H7 (cell line): ENCODE measurements at regions not wholly inside any gene's neighbourhood (a gene's known extent, or its start where the extent isn't known, plus 50 kb on each side); places are given as distances from the start of the nearest gene placed in this dataset.

Experiments
- DNase-seq: peaks from one replicate; pipeline ENCODE4 v3.0.0; 2012
- H3K27me3 ChIP-seq: 2 replicates; pipeline ENCODE4 v1.6.0; 2011; ENCODE audit warnings: mild to moderate bottlenecking, low read length; ENCODE audit not compliant: control insufficient read depth, insufficient read depth
- H3K36me3 ChIP-seq: replicated peaks from 2 replicates; pipeline ENCODE4 v1.5.1; 2011; ENCODE audit warnings: low read length; ENCODE audit not compliant: control insufficient read depth, insufficient read depth
- H3K4me3 ChIP-seq: 2 replicates; pipeline ENCODE4 v1.5.1; 2011; ENCODE audit warnings: low read depth, mild to moderate bottlenecking, control low read depth, low read length, moderate library complexity; ENCODE audit not compliant: insufficient read depth

GRCh38 chr3:8197384-8197783 lies 304.2 kb upstream of the LMCD1 start:
- Histone ChIP-seq H3K27me3 (no peaks in the 10 kb centered on the region), H3K36me3 (no peaks in the 10 kb centered on the region), H3K4me3 (no peak overlapping the region)
- no peak for DNase-seq

- no peak for DNase-seq
- no peaks in the 10 kb centered on the region for H3K36me3 ChIP-seq
- no peak overlapping the region for H3K4me3 ChIP-seq
- no peaks in the 10 kb centered on the region for H3K27me3 ChIP-seq
Measured at GRCh38 chr3:8198605-8199004, 303.0 kb upstream of the LMCD1 start.

- no peaks in the 10 kb centered on the region for H3K36me3 ChIP-seq
- H3K27me3 ChIP-seq = no peaks in the 10 kb centered on the region
- no peak for DNase-seq
- H3K4me3 ChIP-seq = no peak overlapping the region
Measured at GRCh38 chr3:8200996-8201395, 300.6 kb upstream of the LMCD1 start.

GRCh38 chr3:8201886-8202285 lies 299.7 kb upstream of the LMCD1 start:
- no peaks in the 10 kb centered on the region for H3K36me3 ChIP-seq
- H3K27me3 ChIP-seq = no peaks in the 10 kb centered on the region
- DNase-seq = no peak
- H3K4me3 ChIP-seq = no peak overlapping the region

- Histone ChIP-seq H3K27me3 (no peaks in the 10 kb centered on the region), H3K36me3 (no peaks in the 10 kb centered on the region), H3K4me3 (no peak overlapping the region)
- DNase-seq = no peak
Measured at GRCh38 chr3:8204331-8204730, 297.3 kb upstream of the LMCD1 start.

GRCh38 chr3:8204853-8205650 lies 296.6 kb upstream of the LMCD1 start:
- no peaks in the 10 kb centered on the region for H3K36me3 ChIP-seq
- H3K27me3 ChIP-seq = no peaks in the 10 kb centered on the region
- H3K4me3 ChIP-seq = no peak overlapping the region
- no peak for DNase-seq

GRCh38 chr3:8205881-8206280 lies 295.7 kb upstream of the LMCD1 start:
- Histone ChIP-seq H3K27me3 (no peaks in the 10 kb centered on the region), H3K36me3 (no peaks in the 10 kb centered on the region), H3K4me3 (no peak overlapping the region)
- DNase-seq = no peak

GRCh38 chr3:8206971-8207617 lies 294.5 kb upstream of the LMCD1 start:
- H3K36me3 ChIP-seq = no peaks in the 10 kb centered on the region
- H3K4me3 ChIP-seq = no peak overlapping the region
- H3K27me3 ChIP-seq = no peaks in the 10 kb centered on the region
- no peak for DNase-seq

- Histone ChIP-seq H3K4me3 (no peak overlapping the region), H3K36me3 (no peaks in the 10 kb centered on the region), H3K27me3 (no peaks in the 10 kb centered on the region)
- DNase-seq = no peak
Measured at GRCh38 chr3:8210882-8211341, 290.7 kb upstream of the LMCD1 start.

GRCh38 chr3:8212794-8213193 lies 288.8 kb upstream of the LMCD1 start:
- no peaks in the 10 kb centered on the region for H3K27me3 ChIP-seq
- DNase-seq = no peak
- H3K4me3 ChIP-seq = no peak overlapping the region
- no peaks in the 10 kb centered on the region for H3K36me3 ChIP-seq

GRCh38 chr3:8213286-8213685 lies 288.3 kb upstream of the LMCD1 start:
- Histone ChIP-seq H3K36me3 (no peaks in the 10 kb centered on the region), H3K4me3 (no peak overlapping the region)

GRCh38 chr3:8215821-8216220 lies 285.8 kb upstream of the LMCD1 start:
- Histone ChIP-seq H3K36me3 (no peaks in the 10 kb centered on the region), H3K4me3 (no peak overlapping the region), H3K27me3 (no peaks in the 10 kb centered on the region)
- DNase-seq = no peak

More at GRCh38 chr3:8213286-8213685, 288.3 kb upstream of the LMCD1 start:
- no peak for DNase-seq
- no peaks in the 10 kb centered on the region for H3K27me3 ChIP-seq

GRCh38 chr3:8218353-8218940 lies 283.2 kb upstream of the LMCD1 start:
- Histone ChIP-seq H3K27me3 (no peaks in the 10 kb centered on the region), H3K36me3 (no peaks in the 10 kb centered on the region), H3K4me3 (no peak overlapping the region)
- no peak for DNase-seq

GRCh38 chr3:8220291-8220690 lies 281.3 kb upstream of the LMCD1 start:
- no peaks in the 10 kb centered on the region for H3K27me3 ChIP-seq
- no peak for DNase-seq

GRCh38 chr3:8223766-8224165 lies 277.9 kb upstream of the LMCD1 start:
- Histone ChIP-seq H3K4me3 (no peak overlapping the region), H3K36me3 (no peaks in the 10 kb centered on the region), H3K27me3 (no peaks in the 10 kb centered on the region)
- no peak for DNase-seq

More at GRCh38 chr3:8220291-8220690, 281.3 kb upstream of the LMCD1 start:
- H3K4me3 ChIP-seq = no peak overlapping the region
- H3K36me3 ChIP-seq = no peaks in the 10 kb centered on the region
